NCI-H82 (cell line): ENCODE measurements at regions not wholly inside any gene's neighbourhood (a gene's known extent, or its start where the extent isn't known, plus 50 kb on each side); places are given as distances from the start of the nearest gene placed in this dataset.

Source experiments
- DNase-seq: peaks from one replicate; lab custom pipeline; 2025; lab: John Stamatoyannopoulos, UW

DNA sequence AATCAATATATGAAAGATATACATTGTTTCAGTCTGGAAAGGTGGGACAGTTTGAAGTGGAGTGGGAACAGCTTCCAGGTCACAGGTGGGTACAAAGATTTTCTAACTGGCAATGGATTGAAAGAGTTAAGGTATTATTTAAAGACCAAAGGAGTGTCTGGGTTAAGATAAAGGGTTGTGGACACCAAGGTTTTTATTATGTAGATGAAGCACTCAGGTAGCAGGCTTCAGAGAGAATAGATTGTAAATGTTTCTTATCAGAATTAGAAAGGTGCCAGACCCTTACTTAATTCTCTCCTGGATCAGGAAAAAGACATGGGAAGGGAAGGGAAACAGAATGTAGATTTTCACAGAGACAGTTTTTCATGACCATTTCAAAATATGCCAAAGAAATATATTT, 1174.8 kb downstream of the MAT2B start:
- DNase-seq = no peak

DNA sequence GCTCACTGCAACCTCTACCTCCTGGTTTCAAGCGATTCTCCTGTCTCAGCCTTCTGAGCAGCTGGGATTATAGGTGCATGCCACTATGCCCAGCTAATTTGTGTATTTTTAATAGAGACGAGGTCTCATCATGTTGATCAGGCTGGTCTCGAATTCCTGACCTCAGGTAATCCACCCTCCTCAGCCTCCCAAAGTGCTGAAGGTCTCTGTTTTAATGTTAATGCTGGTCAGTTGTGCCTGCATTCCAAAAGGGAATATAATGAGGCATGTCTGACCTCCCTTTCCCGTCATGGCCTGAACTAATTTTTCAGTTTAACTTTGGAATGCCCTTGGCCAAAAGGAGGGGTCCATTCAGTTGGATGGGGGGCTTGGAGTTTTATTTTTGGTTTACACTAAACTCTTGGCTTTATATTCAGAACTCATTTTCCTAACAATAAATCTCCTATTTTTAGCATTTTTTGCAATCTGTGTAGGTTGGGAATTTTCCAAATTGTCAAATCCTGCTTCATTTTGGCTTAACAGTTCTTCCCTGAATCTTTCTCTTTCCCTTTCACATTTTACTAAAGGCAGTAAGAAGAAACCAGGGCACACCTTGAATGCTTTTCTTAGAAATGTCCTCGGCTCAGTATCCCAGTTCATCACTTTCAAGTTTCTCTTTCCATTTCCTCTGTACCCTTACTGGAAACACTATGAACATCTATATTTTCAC, 1175.5 kb downstream of the MAT2B start:
- DNase-seq = no peak

DNA sequence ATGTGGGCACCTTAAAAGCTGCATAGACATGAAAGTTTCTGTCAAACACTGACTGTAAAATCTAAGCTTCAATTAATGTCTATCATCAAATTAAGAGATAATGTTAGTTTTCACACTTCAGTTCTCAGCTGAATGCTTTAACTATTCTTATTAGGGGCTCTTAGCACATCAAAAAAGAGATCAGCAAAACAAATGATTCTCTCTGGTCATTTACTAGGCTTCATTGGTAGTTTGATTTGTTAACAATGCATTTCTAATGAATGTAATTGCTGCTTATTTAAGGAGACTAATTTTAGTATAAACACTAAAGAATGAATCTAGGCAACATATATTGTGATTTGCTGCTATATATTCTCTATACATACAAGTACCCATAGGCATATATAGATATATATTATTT, 1182.0 kb downstream of the MAT2B start:
- DNase-seq = no peak

DNA sequence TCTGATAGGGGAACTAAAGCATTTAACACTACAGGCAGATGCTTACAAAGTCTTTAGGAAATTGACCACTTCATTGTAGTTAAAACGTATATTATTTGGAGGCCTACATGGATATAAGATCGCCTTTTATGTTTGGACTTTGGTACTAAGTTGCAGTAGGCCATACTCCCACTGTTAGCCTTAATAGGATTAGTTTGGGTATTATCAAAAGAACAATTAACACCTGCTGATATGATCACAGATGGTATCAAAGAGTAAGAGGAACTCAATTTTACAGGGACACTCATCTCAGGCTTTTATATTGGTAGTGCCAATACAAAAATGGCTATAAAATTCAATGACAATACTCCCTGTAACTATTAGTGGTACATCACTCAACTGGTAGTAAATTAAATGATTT, 1183.0 kb downstream of the MAT2B start:
- DNase-seq = peak; percentile 70

DNA sequence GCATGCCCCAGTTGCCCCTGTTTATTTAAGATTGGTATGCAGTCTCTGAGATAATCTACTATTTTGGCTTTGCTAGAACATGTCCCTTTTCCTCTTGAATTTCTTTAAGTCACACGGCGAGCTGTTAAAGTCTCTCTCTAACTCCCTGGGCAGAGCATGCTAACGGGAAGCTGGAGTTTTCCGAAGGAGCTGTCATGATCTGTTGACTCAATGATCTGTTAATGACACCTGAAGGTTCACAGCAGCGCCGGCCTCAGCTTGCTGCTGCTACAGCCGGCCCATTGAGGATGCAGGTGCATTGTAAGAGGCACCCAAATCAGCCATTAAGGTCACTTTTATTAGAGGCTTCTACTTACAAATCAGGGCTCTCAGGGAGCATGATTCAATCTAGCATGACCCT, 1203.4 kb downstream of the MAT2B start:
- DNase-seq = no peak

DNA sequence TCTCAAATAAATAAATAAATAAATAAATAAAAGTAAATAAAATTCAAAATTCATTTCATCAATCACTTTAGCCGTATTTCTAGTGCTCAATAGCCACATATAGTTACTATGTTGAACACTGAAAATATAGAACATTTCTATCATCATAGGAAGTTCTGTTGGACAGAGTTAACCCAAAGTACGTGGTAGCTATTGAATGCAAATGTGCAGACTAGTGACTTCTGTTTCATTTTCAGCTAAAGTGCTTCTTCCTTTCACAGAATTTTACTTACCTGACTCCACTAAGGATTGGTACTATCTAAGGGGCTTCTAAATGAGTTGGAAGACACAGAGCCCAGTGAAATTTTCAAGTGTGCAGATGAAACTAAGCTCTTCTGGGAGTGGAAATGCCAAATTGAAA, 1208.3 kb downstream of the MAT2B start:
- DNase-seq = no peak

DNA sequence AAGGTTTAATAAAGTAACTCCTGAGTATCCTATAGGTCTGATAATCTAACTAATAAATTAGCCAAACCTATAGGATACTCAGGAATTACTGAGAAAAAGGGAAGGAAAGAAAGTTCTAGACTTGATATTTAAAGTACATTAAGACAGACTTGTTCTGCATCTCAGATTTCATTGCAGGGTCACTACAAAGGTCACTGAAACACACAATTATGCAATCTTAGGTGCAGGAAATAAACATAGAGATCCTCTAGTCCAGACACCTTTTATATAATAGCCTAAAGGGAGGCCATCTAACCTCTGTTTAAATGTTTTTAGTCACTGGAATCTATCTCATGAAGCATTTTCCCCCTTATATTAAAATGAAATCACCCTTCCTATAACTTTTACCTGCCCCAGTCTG, 1215.7 kb downstream of the MAT2B start:
- DNase-seq = no peak

DNA sequence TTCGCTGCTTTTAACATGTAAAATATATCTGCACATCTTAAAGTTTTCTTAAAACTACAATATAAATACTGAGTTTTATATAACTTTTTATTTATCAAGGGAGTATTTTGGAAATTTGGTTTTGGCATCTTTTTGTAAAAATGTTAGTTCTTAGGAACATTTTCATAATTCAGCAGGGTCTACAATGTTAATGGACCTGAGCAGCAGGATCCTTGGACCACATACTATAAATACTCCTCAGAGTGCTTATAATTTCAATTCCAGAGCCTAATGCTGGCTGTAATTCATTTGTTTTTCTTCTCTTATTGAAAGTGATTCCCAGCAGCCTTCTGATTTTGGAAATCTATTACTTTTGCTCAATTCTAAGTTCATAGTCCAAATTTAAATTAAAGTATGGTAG, 1216.2 kb downstream of the MAT2B start:
- no peak for DNase-seq

DNA sequence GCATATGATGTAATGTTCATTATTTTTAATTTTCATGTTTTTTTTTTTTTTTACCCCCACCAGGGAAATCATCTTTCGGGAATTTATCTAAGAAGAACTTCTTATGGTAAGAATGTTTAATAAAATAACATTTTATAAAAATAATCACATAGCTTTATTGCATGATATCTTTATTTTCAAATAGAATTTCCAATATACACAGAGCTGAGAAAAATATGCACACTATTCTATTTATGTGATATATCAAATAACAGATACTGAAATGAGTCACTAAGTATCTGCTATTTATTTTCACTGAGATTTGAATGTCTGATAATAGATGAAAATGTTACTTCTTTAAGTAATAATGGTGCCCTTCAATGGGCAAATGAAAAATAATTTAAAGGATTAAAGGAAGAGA, 1217.3 kb downstream of the MAT2B start:
- no peak for DNase-seq

DNA sequence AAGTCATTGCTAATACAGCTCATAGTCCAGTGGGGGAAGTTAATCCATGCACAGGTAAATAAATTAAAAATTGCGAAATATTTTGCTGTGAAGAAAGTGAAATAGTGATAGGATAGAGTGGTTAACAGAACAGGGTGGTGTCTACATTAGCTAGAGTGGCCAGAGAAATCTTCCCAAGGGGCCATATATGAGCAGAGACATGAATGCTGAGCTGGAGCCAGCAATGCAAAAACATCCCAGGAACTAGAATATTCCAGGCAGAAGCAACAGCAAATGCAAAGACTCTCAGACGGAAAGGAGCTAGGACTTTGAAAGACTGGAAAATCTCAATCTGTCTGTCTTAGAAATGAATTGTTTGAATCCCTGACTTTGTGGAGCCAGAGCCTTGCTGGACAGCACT, 1221.6 kb downstream of the MAT2B start:
- no peak for DNase-seq

DNA sequence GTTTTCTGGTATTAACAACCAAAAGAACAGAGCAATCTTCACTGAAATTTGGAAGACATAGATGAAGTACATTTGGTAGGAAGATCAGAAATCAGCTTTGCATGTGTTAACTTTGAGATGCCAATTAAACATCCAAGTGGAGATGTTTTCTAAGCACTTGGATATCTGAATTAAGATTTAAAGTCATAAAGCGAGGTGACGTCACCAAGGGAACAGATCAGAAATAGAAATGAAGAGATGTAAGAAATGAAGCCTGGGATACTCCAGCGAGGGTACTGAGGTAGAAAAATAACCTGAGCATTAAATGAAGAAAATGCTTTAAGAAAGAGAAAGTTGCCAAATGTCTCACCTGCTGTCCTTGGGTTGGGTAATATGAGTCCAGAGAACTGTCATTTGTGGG, 1223.3 kb downstream of the MAT2B start:
- DNase-seq = no peak

DNA sequence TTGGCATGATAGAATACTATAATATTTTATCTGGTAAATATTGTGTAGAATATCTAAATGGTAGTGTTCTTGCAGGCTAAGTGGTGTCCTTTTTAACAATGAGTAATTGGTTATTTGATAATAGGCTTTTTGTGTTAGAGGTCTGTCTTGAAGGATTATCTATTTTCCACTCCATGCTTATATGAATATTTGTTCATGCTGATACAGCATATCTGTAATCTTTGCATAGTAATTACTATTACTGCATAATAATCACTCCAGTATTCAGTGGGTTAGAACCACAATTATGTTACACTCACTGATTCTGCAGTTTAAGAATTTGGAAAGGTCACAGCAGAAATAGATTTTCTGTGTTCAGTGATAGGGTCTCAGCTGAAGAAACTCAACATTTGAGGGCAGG, 1229.9 kb downstream of the MAT2B start:
- no peak for DNase-seq

DNA sequence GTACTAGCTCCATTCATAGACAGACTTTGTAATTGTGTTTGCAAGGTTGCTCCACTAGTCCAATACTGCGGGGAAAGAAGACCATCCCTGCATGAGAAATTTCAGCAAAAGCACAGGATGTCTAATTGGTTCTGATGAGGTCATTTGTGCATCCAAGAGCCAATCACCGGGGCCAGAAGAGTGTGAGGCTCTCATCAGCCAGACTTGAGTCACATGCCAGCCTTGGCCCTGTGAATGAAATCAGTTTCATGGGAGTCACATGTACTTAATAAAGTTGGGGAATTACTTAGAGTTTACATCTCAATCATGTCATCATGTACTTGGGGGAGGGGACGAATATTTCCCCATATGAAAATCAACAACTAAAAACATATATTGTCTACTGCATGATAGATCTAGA, 1236.0 kb downstream of the MAT2B start:
- DNase-seq = no peak

DNA sequence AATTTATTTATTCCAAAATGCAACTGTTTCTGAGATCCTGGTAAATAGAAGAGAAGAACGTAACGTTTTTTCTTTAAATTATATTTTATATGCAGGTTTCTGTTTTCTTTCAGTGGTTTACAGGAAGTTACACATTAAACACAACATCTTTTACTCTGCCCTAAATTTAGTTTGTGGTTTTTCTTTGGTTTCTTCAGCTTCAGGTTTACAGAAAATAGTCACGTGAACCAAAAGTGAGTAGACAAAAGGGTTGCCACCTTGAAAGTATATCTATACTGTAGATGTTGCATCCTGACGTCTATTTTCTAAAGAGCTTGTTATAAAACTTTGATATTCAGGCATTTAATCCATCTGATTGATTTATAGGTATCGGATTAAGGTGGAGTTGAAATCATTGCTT, 1236.6 kb downstream of the MAT2B start:
- DNase-seq = no peak

DNA sequence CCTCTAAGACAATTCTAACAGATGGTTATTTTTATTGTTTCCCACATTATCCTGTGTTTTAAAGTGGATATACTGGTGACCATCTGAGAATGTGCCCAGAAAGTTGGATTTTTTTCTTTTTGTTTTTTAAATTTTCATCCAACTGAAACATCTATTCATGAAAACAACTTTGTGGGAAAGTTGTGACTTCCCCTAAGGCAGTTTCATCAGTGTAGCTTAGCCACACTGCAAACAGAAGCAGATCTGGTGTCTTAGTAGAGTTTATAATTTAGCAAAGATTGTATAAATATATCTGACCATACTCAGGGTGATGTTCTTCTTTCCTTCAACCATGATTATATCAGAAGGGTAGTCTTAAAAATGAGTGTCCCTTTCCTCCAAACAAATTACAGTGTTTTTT, 1241.3 kb downstream of the MAT2B start:
- DNase-seq = no peak

DNA sequence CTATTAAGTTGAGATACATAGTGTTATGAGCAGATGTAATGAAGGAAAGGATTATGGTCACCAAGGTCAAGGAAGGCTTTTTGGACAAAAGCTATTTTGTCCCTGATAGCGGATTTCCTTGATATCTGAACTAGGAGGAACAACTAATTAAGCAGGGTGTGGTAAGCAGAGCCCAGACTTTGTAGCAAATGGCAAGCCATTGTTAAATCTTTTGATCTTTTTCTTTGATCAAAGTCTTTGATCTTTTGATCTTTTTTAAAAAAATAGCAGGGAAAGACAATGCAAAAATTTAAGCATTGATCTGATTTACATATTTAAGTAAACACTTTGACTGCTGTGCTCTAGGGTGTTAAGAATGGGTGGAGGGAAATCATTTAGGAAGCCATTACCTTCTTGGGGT, 1242.0 kb downstream of the MAT2B start:
- no peak for DNase-seq

DNA sequence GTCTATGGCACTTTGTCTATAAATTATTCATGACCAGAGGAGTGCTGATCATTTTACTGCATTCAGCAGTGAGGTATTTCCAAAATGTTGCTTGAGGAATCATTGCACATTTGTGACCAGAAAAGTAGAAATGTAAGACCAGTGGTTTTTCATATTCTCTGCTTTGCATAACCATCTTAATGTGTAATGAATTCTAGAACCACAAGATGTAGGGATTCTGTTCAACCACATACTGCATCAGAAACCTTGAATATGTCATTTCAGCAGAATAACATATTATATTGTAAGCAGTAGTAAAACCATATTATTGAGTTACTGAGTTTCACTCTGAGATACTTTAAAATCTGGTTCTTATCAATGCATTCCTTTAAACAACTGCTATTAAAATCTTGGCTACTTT, 1243.4 kb downstream of the MAT2B start:
- no peak for DNase-seq

DNA sequence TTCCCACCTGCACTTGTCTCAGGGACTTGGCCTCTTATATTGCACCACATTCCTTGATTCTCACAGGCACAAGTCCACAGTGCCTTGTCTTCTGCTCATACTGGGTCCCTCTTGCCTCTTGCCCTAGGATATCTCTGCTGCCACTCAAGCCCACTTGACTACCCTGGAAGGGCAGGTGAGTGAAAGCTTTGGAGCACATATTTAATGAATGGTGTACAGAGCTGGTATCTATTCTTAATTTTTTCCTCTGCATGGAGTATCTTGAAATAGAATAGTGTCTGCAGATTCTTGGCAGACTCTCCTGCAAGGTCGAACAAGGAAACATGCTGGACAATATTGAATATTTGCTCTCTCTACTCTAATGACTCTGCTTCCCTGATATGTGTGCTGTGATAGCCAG, 1248.0 kb downstream of the MAT2B start:
- no peak for DNase-seq

DNA sequence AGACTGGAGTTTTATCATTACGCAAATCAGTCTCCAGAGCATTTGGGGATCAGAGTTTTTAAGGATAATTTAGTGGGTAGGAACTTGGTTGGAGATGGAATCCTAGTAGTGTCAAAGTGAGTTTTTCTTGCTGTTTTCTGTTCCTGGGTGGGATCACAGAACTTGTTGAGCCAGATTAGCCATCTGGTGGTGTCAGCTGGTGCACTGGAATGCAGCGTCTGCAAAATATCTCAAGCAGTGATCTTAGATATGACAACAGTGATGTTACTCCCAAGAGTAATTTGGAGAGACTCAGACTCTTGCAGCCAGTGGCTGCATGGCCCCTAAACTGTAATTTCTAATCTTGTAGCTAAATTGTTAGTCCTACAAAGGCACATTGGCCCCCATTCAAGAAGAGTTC, 1257.8 kb downstream of the MAT2B start:
- DNase-seq = peak; percentile 66

DNA sequence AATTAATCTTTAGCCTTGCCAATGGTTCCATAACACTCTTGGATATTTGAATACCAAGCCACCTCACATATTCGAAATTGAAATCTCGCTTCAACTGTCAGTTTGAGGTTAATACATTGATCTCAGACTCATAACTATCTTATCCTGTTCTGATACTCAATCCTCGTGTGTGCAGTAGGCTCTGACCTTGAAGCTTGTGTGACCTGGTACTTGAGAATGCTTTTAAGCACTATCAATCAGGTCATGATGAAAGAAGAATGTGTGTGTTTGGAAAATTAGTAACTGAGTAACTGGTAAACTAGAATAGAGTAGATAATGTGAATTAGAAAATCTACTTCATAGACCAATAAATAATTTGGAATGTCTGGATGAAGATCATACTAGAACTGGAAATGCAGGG, 1266.7 kb downstream of the MAT2B start:
- DNase-seq = no peak

DNA sequence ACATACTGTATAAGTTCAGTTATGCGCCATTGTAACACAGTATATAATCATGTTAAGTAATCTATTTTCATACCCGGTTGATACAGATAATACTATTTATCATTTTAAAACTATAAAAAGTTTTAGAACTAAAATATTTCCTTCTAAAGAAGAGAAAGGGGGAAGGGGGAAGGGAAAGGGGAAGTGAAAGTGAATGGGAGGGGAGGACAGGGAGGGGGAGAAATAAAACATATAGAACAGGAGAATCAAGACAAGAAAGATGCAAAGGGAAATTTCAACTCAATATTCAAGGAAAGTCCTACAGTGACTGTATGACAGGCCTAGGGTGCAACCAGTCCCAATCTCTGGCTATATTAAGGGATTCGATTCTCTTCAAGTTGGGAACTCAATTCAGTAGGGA, 1278.8 kb downstream of the MAT2B start:
- no peak for DNase-seq

DNA sequence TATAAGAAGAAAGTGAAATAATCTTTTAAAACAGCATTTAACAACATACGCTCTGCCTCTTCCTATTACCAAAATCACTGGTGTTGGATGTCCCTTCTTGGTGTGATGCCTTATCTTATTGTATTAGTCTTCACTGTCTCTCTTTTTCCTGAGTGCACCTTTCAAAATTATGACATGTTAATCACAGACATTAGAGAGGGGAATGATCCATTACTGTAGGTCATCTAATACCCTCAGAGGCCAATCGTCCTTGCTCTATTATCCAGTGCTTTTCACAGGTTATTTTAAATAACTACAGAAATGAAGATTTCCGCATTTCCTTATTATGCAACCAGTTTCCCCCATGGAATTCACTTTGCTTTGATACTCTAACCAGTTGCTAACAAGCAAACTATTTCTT, 1292.7 kb downstream of the MAT2B start:
- no peak for DNase-seq

DNA sequence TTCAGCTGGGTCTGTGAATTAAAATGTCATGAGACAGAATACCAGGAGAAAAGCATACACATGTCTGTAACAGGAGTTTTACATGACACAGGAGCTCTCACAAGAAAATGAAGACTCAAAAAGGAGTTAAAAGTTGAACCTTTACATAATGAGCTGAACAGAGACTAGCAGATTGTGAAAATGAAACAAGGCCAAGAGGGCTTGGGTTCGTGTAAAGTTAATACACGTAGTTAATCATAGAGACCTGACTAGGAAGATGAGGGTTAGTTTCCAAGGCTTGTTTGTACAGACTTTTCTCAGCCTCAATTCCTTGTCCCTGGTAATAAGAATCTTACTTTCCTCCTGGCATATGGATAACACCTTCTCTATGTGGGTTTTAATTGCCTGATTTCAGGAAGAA, 1294.0 kb downstream of the MAT2B start:
- no peak for DNase-seq

DNA sequence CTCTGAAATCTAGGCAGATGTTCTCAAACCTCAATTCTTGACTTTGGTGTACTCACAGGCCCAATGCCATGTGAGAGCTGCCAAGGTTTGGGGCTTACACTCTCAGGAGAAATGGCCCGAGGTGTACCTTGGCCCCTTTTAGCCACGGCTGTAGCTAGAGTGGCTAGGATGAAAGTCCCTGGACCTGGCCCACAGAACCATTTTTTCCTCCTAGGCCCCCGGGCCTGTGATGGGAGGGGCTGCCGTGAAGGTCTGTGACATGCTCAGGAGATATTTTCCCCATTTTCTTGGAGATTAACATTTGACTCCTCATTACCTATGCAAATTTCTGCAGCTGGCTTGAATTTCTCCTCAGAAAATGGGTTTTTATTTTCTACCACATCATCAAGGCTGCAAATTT, 1296.5 kb downstream of the MAT2B start:
- no peak for DNase-seq

DNA sequence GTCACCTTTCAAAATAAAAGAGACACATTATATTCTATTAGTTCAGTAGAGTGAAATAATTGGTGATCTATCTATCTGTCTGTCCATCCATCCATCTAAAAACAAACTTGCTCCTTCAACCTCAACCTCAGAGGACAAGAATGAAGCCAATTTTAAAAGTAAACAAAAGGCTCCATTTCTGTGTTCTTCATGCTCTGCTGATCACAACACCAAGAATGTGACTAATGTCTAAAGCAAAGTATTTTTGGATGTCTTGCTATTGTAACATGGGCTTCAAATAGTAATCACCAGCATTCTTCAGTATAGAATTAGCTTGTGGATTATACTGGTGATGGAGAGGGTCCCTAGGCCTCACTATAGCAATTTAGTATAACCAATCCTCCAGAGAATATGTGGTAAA, 1304.4 kb downstream of the MAT2B start:
- DNase-seq = no peak
